Left renal cortex interstitium (tissue), 4 donors: ENCODE measurements at regions not wholly inside any gene's neighbourhood (a gene's known extent, or its start where the extent isn't known, plus 50 kb on each side); places are given as distances from the start of the nearest gene placed in this dataset.
"Not testable (repeated sequence)": the region's sequence is repeated elsewhere in the genome, so short reads cannot be mapped to it uniquely, and the experiment has no call there.

Source experiments
- DNase-seq, 4 donors: peaks; one replicate each; pipeline ENCODE4 v3.0.0-alpha.2; 2013; ENCODE audit warnings: low read depth in 4 of 4, low spot score in 2 of 4, missing footprints in 1 of 4

- DNase-seq: no peak
Observed at GRCh38 chr20:23143098-23143497, 57.0 kb upstream of the CD93 start.

GRCh38 chr20:23142162-23143050 lies 56.3 kb upstream of the CD93 start:
- DNase-seq: no peak

- DNase-seq: no peak
Observed at GRCh38 chr20:23141450-23142161, 55.5 kb upstream of the CD93 start.

GRCh38 chr20:23140991-23141390 lies 54.9 kb upstream of the CD93 start:
- DNase-seq: no peak

GRCh38 chr20:23139984-23140383 lies 53.9 kb upstream of the CD93 start:
- not testable (repeated sequence) for DNase-seq

- no peak for DNase-seq
Observed at GRCh38 chr20:23139524-23139923, 53.4 kb upstream of the CD93 start.

GRCh38 chr20:23138682-23139081 lies 52.6 kb upstream of the CD93 start:
- DNase-seq: no peak

- DNase-seq: no peak
Observed at GRCh38 chr20:23138226-23138625, 52.1 kb upstream of the CD93 start.

GRCh38 chr20:23136893-23137745 lies 51.0 kb upstream of the CD93 start:
- DNase-seq: no peak

GRCh38 chr20:23135449-23136420 lies 49.6 kb upstream of the CD93 start:
- no peak for DNase-seq
